Fibroblast of skin of abdomen (primary cell): ENCODE measurements at regions not wholly inside any gene's neighbourhood (a gene's known extent, or its start where the extent isn't known, plus 50 kb on each side); places are given as distances from the start of the nearest gene placed in this dataset.
"Not testable (repeated sequence)": the region's sequence is repeated elsewhere in the genome, so short reads cannot be mapped to it uniquely, and the experiment has no call there.

Source experiments
- DNase-seq: peaks from one replicate; pipeline ENCODE4 v3.0.0-alpha.2; 2013

GRCh38 chr16:66045626-66046025 lies 320.9 kb upstream of the CDH5 start:
- no peak for DNase-seq

DNA sequence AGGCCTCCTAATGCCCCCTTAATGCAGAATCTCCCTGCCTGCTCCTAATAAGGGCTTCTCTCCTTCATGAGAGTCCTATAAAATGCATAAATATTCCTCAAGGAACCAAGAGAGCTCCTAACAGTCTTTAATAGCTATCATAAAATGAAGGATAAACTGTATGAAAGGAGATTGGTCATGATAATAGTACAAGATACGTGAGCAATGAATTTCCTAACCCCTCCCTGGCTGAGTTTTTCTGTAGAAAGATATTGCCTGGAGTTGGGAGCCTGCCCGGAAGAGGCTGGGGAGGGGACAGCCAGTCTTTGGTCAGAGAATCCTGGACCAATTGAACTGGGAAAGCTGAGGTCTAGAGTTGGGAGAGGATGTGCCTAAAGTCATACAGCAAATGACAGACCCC lies 321.9 kb upstream of the CDH5 start:
- DNase-seq, result no peak

GRCh38 chr16:66044089-66044488 lies 322.4 kb upstream of the CDH5 start:
- no peak for DNase-seq

DNA sequence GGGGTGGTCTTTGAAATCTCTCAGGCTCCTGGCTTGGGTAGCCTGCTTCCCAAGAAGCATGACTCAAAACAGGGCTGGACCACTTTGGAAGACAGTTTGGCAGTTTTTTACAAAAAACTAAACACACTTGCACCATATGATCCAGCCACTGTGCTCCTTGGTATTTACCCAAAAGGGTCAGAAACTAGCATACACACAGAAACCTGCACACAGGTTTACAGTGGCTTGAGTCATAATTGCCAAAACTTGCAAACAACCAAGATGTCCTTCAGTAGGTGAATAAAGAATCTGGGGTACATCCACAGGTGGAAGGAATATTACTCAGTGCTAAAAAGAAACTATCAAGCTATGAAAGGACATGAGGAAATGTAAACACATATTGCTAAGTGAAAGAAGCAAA lies 323.2 kb upstream of the CDH5 start:
- no peak for DNase-seq

GRCh38 chr16:66042341-66042740 lies 324.1 kb upstream of the CDH5 start:
- DNase-seq, result no peak

- no peak for DNase-seq
These were observed 324.6 kb upstream of the CDH5 start for GRCh38 chr16:66041907-66042306.

- peak; percentile 33 for DNase-seq
These were observed 326.7 kb upstream of the CDH5 start for GRCh38 chr16:66039793-66040192.

DNA sequence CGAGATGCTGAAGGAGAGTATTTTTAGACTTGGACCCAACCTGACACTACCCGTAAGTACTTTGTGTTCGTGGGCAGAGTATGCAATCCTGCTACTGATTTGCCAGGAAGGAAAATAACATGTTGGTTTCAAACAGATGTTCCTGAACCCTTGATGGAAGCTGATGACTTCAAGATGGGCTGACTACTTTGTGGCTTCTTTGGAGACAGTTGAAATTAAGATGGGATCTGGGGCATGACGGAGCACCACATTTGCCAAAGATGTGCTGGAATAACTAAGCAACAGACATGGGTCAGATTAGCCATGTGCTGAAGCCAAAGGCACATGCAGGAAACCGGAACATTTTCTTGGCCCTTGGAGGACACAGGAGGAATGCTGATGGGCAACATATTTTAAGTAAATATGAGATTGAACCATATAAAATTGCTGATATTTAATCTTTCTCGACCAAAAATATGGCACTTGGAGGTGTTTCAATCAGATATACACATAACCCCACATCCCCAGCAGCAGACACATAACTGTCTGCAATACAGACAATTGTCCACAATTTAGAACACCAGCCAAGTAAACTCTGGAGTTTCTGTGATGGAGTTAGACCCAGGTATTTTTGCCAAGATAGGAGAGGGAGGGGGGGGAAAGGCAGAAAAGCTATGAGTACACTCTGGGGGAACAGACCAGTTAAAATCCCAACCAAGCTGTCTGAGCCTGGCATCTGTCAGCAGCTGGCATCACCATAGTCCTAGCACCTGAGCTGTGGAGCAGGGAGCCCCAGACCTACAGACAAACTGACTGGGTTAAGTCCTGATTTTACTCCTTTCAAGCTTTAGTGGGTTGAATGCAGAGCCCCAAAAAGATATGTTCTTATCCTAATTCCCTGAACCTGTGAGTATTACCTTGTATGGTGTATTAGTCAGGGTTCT lies 329.4 kb upstream of the CDH5 start:
- DNase-seq, result peak; percentile 98

DNA sequence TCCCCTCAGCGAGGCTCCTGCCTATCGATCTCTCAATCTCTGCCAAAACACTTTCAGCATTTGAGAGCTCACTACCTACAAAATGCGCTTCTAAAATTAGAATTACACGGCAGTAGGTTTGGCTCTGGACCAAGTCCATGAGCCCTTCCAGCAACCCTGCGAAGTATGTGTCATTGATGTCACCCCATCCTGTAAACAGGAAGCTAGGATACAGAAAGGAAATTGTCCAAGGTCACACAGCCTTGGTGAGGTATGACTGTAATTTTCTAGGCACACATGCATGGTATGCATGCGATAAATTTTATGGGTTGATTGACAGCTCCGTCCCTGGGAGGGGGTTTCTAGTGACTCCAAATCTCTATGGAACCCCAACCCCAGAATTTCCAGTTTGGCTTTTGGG lies 330.3 kb upstream of the CDH5 start:
- peak; percentile 55 for DNase-seq

DNA sequence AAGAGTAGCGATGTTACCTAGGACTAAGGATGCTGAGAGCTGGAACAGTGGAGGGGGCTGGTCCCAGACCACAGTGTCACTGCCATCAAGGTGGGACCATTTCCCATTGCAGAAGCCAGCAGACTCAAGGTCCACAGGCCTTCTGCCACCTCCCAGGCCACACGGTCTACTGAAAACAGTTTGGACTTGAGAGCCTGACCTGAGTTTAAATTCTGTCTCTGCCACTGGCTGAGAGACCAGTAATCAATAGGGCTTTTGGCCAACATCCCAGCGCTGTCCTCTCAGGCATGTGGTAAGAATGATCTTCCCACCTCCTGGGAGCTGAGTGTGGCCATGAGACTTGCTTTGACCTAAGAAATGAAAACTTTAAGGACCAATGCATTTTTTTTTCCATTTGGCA lies 331.4 kb upstream of the CDH5 start:
- no peak for DNase-seq

GRCh38 chr16:66032841-66033240 lies 333.6 kb upstream of the CDH5 start:
- no peak for DNase-seq

DNA sequence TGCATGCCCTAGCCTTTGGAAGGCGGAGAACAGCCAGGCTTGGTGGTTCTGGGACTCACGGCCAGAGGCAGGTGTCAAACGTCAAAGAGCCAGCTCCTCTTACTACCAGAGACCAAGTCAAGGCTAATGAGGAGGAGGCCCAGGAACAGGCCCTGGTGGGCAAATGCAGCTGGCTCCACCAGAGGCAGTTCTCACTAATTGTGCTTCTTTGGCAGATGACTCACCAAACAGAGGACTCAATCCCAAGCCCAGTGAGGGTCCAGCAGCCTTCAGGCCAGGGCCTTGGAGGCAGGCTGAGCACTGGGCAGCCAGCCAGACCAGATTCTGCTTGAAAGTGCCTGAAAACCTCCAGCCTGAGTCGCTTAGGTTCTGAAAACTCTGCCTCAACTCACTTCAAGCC lies 336.5 kb upstream of the CDH5 start:
- DNase-seq, result peak; percentile 72

GRCh38 chr16:66028510-66029216 lies 337.8 kb upstream of the CDH5 start:
- DNase-seq, result peak; percentile 93

DNA sequence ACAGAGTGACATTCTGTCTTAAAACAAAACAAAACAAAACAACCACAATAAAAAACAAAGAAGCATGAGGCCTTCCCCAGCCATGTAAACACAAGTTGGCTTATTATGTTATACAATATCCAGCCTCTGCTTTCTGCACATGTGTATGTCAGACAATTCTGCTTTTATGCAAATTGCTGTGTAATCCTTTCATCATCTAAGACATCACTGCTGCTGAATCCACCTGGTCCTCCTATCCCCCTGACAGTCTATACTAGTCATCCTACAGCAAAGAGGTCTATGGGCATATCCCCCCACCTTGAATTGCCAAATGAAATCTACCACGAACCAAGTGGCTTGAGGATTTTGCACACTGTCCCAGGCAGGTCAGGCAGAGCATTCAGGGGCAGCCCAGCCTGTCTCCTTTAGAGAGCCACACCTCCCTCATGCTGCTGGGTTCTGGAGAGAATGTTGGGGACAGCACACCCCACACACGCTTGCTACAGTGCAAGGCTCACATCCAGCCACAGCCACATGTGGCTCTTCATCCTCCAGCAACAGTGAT lies 339.6 kb upstream of the CDH5 start:
- DNase-seq, result no peak

DNA sequence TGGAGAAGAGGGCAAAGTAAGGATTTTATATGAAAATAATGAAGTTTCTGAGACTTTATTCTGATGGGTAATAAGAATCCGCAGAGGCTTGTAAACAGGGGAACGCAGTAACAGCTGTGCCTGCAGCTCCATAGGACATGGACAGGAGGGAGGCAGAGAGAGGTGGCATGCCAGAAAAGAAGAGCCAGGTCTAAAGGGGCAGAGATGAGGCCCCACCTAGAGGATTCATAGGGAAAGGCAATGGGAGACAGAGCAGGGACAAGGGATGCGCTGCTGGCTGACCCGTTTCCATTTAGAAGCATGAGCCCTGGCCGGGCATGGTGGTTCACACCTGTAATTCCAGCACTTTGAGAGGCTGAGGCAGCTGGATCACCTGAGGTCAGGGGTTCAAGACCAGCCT lies 340.3 kb upstream of the CDH5 start:
- DNase-seq, result peak; percentile 33

- no peak for DNase-seq
These were observed 340.7 kb upstream of the CDH5 start for GRCh38 chr16:66025751-66026150.

- not testable (repeated sequence) for DNase-seq
These were observed 341.9 kb upstream of the CDH5 start for GRCh38 chr16:66024567-66024966.

DNA sequence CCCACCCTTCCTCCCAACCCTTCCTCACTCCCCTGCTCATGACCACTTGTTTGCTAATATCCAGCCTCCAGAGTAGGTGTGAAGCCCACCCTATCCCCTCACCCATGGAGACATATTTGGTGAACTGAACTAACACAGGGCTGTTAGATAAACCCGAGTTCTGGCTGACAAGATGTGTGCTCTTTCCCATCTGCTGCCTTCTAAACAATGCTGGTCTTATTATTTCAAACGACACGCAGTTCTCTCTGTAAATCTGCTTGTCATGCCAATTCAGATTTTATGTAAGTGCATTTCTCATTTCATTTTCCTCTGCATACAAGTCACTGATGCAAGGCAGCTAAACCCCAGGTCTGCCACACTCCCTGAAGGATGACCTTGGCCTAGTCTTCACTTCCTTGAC lies 343.0 kb upstream of the CDH5 start:
- DNase-seq, result no peak

DNA sequence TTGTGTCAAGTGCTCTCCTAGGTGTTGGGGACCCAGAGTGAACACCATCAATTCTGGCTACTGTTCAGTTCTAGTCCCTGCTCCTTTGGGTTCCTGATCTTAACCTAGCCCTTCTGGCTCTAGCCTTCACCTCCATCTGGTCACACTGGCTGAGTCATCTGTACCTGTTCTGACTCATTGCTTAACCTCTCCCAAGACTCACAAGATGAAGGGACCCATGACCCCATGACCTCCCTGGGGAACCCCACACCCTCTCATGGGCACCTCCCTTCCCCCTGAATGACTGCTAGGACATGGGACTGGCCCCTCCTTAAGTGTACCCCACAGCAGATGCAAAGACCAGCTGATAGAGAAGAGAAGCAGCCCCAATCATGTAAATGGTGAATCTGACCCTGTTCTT lies 345.8 kb upstream of the CDH5 start:
- DNase-seq, result peak; percentile 52

- peak; percentile 52 for DNase-seq
These were observed 346.4 kb upstream of the CDH5 start for GRCh38 chr16:66020046-66020445.

GRCh38 chr16:66019502-66019901 lies 347.0 kb upstream of the CDH5 start:
- DNase-seq, result not testable (repeated sequence)

- DNase-seq, result no peak
These were observed 352.3 kb upstream of the CDH5 start for GRCh38 chr16:66014221-66014620.

- DNase-seq, result no peak
These were observed 353.0 kb upstream of the CDH5 start for GRCh38 chr16:66013486-66013885.

DNA sequence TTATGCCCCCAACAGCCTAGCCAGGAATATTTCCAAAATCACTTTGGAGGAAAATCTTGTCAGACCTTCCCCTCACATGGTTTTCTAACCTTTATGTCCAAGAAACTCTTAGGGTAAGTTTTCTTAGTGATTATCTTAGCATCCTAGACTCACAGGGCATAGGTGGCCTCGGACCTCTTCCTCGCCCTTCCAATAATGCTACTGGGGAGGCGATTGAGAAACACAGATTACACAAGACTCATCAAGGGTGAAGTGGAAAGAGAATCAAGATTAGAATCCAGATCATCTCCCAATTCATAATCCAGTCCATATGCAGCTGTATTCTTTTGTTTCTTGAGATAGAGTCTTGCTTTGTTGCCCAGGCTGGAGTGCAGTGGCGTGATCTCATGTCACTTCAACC lies 358.4 kb upstream of the CDH5 start:
- DNase-seq, result no peak
